DMS53 (cell line): ENCODE measurements at regions not wholly inside any gene's neighbourhood (a gene's known extent, or its start where the extent isn't known, plus 50 kb on each side); places are given as distances from the start of the nearest gene placed in this dataset.
"Not testable (repeated sequence)": the region's sequence is repeated elsewhere in the genome, so short reads cannot be mapped to it uniquely, and the experiment has no call there.

ENCODE experiments used
- DNase-seq: peaks from one replicate; lab custom pipeline; 2025; lab: John Stamatoyannopoulos, UW

DNA sequence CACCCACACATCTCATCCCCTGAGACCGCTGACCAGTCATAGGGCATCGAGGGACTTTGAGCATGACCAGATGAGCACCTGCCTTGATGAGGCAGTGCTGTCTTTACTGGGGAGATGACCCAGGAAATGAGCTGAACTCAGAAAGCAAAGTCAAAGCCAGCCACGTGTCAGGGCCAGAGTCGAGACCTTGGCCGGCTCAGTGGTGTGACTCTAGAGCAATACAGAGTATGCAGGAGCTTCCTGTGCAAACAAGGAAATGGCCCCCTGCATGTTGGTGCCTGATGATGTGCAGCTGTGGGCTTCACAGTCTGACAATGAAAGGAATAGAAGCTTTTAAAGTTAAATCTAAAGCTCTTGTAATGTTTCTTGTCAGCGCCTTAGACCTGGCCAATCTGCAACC lies 332.9 kb downstream of the PCNX1 start:
- no peak for DNase-seq

DNA sequence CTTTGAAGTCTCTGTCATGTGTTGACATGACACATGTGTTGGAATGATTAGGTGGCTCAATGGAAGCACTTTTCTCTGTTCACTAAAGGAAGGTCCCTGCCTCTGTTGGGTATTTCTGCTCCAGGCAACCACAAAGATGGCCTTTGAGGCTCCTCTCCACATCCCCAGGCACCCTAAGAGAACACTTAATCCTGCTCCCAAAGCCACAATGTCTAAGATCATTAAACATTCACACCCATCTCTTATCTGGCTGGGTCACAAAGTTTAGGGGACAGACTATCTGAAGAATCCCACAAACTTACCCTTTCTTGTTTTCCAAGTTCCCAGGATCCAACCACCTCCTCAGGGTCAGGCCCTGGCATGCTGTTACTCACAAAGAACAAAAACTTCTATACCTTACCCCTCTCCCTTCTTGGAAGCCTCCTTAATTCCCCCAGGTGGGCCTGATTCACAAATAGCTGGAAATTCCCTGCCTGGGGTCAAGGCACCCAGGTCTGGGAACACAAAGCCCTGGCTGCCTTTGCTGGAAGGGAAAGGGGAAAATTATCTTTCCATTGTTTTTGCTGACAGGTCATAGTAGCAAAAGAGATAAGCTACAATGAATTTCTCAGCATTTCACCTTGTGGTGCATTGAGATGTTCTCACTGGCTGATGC lies 333.7 kb downstream of the PCNX1 start:
- no peak for DNase-seq

DNA sequence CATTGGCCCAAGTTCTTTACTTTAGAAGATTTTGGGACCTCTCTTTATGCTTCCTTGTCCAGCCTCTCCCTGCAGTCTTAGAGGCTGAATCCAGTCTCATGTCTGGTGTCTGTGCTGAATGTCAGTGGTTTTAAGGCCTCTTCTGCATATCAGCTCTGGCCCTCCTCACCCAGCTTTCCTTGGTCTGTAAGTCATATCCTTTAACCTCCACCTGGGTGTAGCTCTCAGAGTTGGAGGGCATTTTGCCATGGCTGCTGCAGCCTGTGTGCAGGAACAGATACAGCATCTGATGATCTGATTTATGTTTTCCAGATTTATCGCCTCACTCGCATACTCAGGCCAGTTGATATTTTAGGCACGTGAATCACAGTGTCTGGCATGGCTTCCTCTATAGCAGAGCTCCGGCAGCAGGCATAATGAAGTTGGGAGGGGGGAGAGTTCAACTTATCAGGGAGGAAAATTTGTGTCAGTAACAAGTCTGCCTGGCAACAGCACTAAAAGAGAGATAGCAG lies 335.0 kb downstream of the PCNX1 start:
- no peak for DNase-seq

DNA sequence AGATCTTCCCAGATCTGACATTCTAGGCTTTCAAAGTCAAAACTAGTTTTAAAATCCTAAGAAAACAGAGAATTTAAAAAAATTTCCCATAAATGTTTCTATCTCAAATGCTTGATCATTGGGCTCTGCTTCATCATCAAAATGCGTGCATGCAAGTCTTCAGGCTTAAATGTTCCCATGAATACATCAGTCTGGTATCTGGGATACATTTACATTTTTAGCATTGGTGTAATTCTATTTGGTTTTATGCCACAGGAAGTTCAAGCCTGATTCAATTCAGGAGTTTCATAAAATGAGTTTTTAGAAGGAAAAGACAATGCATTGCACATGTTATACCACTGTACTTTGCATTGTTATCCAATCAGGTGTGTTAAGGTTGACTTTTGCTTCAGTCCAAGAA lies 336.4 kb downstream of the PCNX1 start:
- no peak for DNase-seq

DNA sequence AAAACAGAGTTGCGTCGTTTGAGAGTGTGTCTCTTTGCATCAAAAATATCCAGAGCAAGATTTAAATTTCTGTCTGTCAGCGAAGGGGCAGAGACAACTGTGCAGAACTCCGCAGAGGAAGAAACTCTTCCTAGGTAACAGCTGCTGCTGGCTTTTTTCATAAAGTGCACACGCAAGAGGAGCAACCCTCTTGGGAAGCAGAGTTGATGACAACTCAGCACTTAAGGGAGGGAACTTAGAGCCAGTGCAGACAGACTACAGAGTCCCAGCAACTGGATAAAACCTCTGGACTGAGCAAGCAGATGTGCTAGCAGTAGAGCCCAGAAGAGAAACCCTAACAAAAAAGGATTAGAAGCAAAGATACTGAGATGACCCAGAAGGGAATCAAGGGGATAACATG lies 337.1 kb downstream of the PCNX1 start:
- no peak for DNase-seq

DNA sequence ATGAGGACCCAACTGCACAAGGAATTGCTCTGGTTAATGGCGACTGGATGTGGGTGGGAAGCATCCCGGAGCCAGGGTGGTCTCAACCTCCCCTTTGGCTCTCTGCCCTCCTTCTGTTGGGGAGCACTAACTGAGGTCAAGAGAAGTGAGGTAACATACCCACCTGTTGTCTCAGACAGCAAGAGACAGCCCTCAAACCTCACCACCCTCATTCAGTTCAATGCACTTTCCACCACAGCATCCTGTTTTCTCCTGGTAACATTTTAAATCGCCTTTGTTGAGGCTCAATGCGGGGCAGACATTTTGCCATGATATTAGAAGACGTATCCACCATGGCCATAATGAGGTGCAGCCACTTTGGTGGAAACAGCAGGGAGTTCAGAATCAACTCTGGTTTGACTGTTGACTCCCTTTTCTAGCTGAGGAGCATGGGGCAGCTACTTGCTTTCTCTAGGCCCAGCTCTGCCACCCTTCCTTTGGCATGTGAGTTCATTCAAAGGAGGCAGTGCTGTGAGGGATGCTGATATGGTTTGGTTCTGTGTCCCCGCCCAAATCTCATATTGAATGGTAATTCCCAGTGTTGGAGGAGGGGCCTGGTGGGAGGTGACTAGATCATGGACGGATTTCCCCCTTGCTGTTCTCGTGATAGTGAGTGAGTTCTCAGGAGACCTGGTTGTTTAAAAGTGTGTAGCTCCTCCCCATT lies 338.6 kb downstream of the PCNX1 start:
- DNase-seq: no peak

DNA sequence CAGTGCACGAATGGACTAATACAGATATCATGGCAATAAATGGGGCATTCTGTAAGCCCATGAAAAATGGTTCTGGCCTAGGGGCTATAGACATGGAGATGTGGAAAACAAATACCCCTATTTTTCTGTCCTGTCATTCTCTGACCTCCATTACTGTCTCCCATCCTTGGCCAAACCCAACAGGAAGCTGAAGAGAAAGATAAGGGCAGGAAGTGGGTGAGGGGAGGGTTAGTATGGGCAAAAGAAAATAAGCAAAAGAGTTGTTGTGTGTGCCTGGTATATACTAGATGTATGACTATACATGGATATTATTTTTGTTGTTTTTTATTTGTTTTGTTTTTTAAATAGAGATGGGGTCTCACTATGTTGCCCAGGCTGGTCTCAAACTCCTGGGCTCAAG lies 339.3 kb downstream of the PCNX1 start:
- no peak for DNase-seq

DNA sequence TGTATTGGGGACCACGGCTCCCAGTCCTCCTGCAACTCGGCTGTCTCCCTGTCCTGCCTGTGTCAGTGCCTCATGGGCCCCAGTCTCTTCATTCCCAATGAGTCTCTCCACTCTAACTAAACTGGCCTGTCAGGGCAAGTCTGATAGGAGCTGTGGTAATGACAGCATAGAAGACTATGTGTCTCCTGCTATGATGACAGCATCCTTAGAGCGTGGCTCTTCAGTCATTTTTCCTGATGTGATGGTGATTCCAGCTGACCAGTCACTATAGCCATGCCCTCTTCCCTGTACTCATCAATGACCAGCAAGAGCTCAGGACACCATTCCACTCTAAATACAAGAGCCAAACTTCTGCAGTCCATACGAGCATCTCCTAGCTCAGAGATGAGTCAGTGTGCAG lies 339.8 kb downstream of the PCNX1 start:
- no peak for DNase-seq

DNA sequence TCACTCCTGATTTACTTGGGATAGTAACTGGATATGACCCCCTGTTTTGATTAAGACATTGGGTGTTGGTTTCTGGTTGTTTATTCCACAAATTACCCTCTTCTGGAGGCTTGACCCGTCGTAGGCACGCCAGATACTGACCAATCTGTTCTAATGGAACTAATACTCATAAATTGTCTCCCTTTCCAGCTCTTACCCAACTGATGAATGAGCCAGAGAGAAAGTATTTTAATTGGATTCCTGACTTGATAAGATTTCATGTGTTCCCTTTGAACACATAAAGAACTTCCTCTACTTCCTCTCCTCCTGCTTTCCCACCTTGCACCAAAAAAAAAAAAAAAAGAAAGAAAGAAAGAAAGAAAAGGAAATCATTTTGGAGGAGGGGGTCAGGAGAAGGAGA lies 340.9 kb downstream of the PCNX1 start:
- no peak for DNase-seq

DNA sequence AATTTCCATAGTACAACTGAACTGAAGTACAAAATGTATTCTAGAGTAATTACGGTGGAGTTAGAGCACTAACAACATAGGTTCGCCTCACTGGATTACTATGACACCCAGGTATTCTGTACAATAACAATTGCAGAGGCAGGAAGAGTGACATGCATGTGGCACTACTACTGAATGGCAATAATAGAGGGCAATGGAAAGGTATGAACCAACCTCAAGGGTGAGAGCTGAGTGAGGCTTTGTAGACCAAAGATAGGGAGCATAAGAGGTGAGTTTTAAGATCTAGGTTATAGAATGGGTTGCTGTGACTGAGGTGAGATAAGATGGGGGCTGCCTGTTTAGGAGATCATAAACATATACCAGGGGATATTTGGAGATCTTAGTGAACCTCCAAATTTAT lies 343.1 kb downstream of the PCNX1 start:
- DNase-seq: no peak

DNA sequence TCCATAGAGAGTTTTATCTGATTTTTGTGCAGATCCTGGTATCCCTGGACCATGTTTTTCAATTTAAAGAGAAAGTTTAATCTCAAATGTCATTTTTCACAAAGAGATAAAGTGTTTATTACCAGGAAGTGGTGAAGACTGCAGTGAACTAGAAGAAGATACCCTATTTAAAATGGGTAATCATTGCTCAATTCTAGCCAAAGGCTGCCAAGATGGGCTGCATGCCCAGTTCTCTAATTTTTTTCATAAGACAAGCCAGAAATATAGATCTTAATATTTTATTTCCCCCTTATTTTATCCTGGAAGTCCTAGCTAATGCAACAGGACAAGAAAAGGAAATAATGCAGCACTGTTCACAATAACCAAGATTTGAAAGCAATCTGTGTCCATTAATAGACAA lies 343.5 kb downstream of the PCNX1 start:
- no peak for DNase-seq

DNA sequence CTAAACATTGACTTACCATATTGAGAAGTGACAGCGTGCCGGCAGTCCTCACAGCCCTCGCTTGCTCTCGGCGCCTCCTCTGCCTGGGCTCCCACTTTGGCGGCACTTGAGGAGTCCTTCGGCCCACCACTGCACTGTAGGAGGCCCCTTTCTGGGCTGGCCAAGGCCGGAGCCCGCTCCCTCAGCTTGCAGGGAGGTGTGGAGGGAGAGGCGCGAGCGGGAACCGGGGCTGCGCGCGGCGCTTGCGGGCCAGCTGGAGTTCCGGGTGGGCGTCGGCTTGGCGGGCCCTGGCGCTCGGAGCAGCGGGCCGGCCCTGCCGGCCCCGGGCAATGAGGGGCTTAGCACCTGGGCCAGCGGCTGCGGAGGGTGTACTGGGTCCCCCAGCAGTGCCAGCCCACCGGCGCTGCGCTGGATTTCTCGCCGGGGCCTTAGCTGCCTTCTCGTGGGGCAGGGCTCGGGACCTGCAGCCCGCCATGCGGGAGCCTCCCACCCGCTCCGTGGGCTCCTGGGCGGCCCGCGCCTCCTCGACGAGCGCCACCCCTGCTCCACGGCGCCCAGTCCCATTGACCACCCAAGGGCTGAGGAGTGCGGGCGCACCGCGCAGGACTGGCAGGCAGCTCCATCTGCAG lies 346.9 kb downstream of the PCNX1 start:
- DNase-seq: not testable (repeated sequence)

DNA sequence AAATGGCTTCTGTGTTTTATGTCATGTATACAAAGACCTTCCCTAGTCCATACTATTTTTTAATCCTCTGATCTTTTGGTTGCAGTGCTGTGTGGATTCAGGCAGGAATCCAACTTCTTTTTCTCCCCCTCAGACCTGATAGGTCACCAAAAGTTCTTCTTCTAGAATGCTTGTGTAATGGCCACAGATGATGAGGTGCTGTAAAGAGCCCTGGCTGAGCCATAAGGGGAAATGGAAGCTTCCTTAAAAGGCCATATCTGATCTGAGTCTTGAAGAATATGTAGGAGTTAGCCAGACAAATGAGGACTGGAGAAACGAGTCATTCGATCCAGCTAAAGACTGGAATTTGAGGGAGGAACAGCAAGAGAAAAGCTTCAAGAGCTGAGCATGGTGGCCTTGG lies 353.9 kb downstream of the PCNX1 start:
- no peak for DNase-seq

DNA sequence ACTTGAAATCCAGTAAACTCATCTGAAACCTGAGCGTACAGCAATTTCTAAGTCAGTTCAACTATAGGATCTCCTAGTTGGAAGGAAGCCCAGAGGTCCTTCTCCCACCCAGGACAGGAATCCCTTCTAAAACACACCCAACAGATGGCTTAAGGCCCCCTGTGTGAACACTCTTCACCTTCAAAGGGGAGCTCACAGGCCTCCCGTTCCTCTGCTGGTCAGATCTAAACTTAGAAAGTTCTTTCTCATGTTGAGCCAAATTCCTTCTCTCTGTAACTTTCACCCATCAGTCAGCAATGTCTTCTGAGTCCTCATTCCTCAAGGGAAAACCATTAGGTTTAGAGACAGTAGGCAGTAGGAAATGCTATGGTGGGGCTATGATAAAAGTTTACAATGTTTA lies 355.2 kb downstream of the PCNX1 start:
- DNase-seq: no peak

DNA sequence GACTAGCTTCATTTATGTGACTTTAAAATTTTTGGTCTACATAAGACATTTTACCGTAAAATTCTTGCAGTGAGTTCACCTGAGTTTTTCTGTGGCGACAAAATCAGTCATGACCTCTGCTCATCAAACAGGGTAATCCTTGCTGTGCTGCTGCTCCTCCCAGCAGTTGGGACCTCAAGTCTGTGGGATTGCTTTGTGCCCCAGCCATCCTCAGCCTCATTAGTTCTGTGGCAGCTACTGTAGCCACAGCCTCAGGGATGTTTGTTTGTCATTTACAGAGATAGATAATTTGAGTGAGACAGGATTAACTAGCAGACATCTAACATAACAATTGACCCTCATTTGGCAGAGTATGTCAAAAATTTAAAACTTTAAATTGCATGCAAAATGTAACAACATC lies 357.0 kb downstream of the PCNX1 start:
- no peak for DNase-seq

DNA sequence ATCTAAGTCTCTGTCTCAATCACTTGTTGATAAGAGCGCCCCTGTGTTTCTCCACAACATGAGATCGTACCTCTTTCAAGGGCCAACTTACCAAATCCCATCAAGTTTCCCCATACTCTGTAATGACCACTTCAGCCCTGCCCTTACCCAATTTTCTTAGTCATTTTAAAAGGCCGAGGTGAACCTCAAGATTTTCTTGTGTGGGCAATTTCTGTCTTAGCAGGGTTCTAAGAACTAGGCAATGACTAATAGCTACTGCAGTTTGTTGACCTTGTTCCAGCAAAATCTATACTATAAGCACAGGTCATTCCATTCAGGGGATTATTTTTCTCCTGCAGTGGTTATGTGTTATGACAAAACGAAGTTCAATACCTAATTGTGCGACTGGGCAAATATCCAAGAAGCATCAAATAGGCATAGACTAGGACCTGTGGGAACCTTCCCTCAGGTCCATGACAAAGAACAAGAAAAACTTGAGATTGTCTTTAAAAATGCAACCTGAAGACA lies 359.8 kb downstream of the PCNX1 start:
- DNase-seq: no peak

DNA sequence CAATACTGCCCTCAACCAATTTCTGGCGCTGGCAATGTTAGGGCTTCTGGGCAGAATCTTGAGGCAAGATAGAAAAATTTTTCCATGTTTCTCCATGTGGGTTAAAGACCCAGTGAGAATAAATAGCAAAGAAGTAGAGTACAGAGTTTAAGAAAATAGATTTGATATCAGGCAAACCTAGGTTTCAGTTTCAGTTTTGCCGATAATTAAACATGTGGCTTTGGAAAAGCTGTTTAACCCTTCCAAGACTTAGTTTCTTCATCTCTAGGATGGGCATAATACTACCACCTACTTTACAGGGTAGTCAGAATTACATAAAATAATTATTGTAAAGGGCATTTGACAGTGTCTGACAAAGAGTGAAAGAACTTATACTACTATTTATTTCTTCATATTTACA lies 360.4 kb downstream of the PCNX1 start:
- DNase-seq: no peak

DNA sequence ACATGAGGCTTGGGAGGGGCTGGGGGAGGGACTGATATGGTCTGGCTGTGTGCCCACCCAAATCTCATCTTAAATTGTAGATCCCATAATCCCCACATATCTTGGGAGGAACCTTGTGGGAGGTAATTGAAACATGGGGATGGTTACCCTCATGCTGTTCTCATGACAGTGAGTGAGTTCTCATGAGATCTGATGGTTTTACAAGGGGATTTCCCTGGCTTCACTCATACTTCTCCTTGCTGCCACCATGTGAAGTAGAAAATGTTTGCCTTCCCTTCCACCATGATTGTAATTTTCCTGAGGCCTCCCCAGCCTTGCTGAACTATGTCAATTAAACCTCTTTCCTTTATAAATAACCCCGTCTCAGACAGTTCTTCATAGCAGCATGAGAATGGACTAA lies 362.9 kb downstream of the PCNX1 start:
- no peak for DNase-seq

DNA sequence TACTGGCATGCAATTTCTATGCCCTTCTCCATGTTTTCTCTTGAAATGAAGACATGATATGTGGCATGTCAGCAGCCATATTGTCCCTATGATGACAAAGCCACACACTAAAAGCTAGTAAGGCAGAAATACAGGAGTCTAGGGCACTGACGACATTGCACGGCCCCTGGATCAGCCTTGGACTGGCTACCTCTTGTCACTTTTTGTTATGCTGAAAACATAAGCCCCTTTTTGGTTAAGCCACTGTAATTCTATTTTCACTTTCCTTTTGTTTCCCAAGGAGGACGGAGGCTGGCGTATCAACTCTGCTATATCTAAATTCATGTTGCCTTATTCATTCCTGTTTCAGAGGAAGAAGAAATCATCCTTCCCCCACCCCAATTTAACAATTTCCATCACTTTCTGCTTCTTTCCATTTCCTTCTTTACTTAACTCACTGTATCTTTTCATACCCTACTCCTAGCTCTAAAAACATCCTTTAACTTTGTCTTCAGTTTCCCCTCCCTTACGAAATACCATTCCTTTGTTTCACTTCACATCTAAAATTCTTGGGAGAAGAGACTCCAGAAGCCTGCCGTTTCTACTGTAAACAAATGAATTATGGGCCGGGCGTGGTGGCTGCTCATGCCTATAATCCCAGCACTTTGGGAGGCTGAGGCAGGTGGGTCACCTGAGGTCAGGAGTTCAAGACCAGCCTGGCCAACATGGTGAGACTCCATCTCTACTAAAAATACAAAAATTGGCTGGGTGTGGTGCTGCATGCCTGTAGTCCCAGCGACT lies 364.1 kb downstream of the PCNX1 start:
- DNase-seq: no peak

DNA sequence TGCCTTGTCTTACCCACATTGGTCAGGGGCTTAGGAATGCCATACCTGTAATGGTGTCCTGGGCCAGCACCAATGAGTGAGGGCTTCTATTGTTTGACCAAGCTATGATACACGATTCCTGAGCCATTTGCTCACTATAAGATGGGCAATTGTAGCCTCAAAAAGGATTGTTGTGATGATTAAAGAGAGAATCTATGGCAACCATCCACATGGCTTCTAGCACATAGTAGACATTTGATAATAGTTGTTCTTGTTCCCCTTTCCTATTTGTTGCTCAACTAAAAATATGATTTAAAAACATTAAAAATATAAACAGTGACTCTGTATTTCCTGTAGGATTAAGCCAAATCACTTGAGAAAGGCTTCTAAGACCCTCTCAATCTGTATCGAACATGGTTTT lies 366.1 kb downstream of the PCNX1 start:
- DNase-seq: no peak

DNA sequence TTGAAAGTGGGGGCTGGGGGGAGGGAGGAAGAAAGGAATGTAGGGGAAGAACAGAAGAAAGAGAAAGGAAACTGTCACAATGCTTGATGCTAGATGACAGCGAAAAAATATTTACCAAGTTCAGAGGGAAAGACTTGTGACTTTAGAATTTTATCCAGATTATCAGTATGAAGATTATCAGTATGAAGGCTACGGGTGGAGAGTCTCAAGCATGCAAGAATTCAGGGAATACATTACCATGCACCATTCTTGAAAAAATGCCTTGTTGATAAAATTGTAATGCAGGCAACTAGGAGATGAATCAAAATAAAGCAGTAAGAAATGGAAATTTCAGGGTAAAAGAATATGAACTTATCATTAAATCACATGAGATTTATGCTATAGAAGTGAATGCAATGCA lies 376.8 kb downstream of the PCNX1 start:
- DNase-seq: no peak

DNA sequence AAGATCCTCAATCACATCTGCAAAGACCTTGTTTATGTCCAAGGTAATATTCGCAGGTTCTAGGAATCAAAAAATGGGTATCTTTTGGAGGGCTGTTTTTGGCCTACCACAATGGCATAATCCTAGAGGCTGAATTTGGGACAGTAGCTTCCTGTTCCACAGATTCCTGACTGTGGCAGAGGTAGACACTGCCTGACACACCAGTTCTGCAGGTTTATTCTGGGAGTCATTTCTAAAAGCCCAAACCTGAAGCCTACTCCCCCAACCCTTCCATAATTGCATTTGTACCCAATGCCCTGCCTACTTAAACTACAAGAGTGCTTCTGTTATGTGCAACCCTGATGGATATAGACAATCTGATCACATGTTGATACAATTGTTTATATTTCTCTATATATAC lies 378.9 kb downstream of the PCNX1 start:
- DNase-seq: no peak
